Tibial nerve (tissue), 3 donors: ENCODE measurements at regions not wholly inside any gene's neighbourhood (a gene's known extent, or its start where the extent isn't known, plus 50 kb on each side); places are given as distances from the start of the nearest gene placed in this dataset.

ENCODE experiments used
- CTCF ChIP-seq, 5 experiments: fragments of 200-600 bp in 3 of 5; fragments of 450-650 bp in 2 of 5; sonication (generic) in 3 of 5; IDR thresholded peaks; one replicate each; pipeline ENCODE4 v1.5.1; 2016 to 2019; ENCODE audit warnings: antibody characterized with exemption in 5 of 5, mild to moderate bottlenecking in 3 of 5, moderate library complexity in 2 of 5
- POLR2A ChIP-seq, 2 donors: fragments of 450-650 bp; IDR thresholded peaks; one replicate each; pipeline ENCODE4 v1.6.1; 2017; ENCODE audit warnings: antibody characterized with exemption in 2 of 2, mild to moderate bottlenecking in 2 of 2, moderate library complexity in 2 of 2

GRCh38 chr5:3995954-3996619 is 400.5 kb downstream of the IRX1 start:
- TF ChIP-seq CTCF (IDR thresholded peaks at IDR 0.05): no peak
- no peak for TF ChIP-seq POLR2A (IDR thresholded peaks at IDR 0.05)
